H9 (cell line): ENCODE measurements at regions not wholly inside any gene's neighbourhood (a gene's known extent, or its start where the extent isn't known, plus 50 kb on each side); places are given as distances from the start of the nearest gene placed in this dataset.

Experiments
- DNase-seq: peaks from one replicate; pipeline ENCODE4 v3.0.0-alpha.2; 2017
- H2AFZ ChIP-seq: one replicate; pipeline ENCODE4 v1.6.1; 2013; ENCODE audit warnings: mild to moderate bottlenecking, low read length, control low read depth, moderate library complexity
- H2AK5ac ChIP-seq: 2 replicates; pipeline ENCODE4 v1.6.1; 2013; ENCODE audit warnings: low read length, control low read depth, mixed read lengths; ENCODE audit not compliant: insufficient read length
- H2BK120ac ChIP-seq: one replicate; pipeline ENCODE4 v1.6.1; 2013; ENCODE audit warnings: low read depth, mild to moderate bottlenecking, low read length, control low read depth, inconsistent platforms; ENCODE audit not compliant: poor library complexity, severe bottlenecking
- H2BK12ac ChIP-seq: 2 replicates; pipeline ENCODE4 v1.6.1; 2013; ENCODE audit warnings: low read length, control low read depth, mixed read lengths, low read depth; ENCODE audit not compliant: insufficient read length
- H2BK15ac ChIP-seq: 2 replicates; pipeline ENCODE4 v1.6.1; 2013; ENCODE audit warnings: low read depth, low read length, control low read depth
- H2BK20ac ChIP-seq: one replicate; pipeline ENCODE4 v1.6.1; 2013; ENCODE audit warnings: low read depth, mild to moderate bottlenecking, low read length, control low read depth, inconsistent platforms; ENCODE audit not compliant: poor library complexity, severe bottlenecking
- H2BK5ac ChIP-seq: 2 replicates; pipeline ENCODE4 v1.6.1; 2013; ENCODE audit warnings: low read length, control low read depth, mixed read lengths; ENCODE audit not compliant: insufficient read length
- H3K14ac ChIP-seq: 2 replicates; pipeline ENCODE4 v1.6.1; 2013; ENCODE audit warnings: low read length, control low read depth; ENCODE audit not compliant: insufficient read depth
- H3K18ac ChIP-seq: 2 replicates; pipeline ENCODE4 v1.6.1; 2013; ENCODE audit warnings: low read depth, mild to moderate bottlenecking, mixed read lengths, low read length, control low read depth; ENCODE audit not compliant: insufficient read length
- H3K23ac ChIP-seq: 2 replicates; pipeline ENCODE4 v1.6.1; 2013; ENCODE audit warnings: low read length, control low read depth, mixed read lengths, low read depth; ENCODE audit not compliant: insufficient read length
- H3K23me2 ChIP-seq: 2 replicates; pipeline ENCODE4 v1.6.1; 2013; ENCODE audit warnings: low read depth, mild to moderate bottlenecking, mixed read lengths, low read length, control low read depth; ENCODE audit not compliant: insufficient read length, poor library complexity, severe bottlenecking
- H3K27ac ChIP-seq: 2 replicates; pipeline ENCODE4 v1.5.1; 2013; ENCODE audit warnings: low read length, control low read depth, mixed read lengths, low read depth; ENCODE audit not compliant: insufficient read length
- H3K27me3 ChIP-seq: 2 replicates; pipeline ENCODE4 v1.6.1; 2013; ENCODE audit warnings: low read length, control low read depth, inconsistent platforms; ENCODE audit not compliant: insufficient read depth
- H3K4ac ChIP-seq: 2 replicates; pipeline ENCODE4 v1.6.1; 2013; ENCODE audit warnings: low read depth, mild to moderate bottlenecking, control low read depth, inconsistent platforms, low read length, moderate library complexity
- H3K4me1 ChIP-seq: 2 replicates; pipeline ENCODE4 v1.6.1; 2013; ENCODE audit warnings: low read length, control low read depth, inconsistent platforms; ENCODE audit not compliant: insufficient read depth
- H3K4me2 ChIP-seq: 2 replicates; pipeline ENCODE4 v1.6.1; 2013; ENCODE audit warnings: low read length, control low read depth, mixed read lengths; ENCODE audit not compliant: insufficient read length, insufficient read depth
- H3K56ac ChIP-seq: 2 replicates; pipeline ENCODE4 v1.6.1; 2013; ENCODE audit warnings: low read depth, mild to moderate bottlenecking, mixed read lengths, low read length, control low read depth; ENCODE audit not compliant: insufficient read length
- H3K79me1 ChIP-seq: 2 replicates; pipeline ENCODE4 v1.6.1; 2013; ENCODE audit warnings: low read depth, mild to moderate bottlenecking, moderate library complexity, low read length, control low read depth, inconsistent platforms; ENCODE audit not compliant: insufficient read depth, poor library complexity, severe bottlenecking
- H3K79me2 ChIP-seq: 2 replicates; pipeline ENCODE4 v1.6.1; 2013; ENCODE audit warnings: low read length, control low read depth, inconsistent platforms; ENCODE audit not compliant: insufficient read depth
- H3K9ac ChIP-seq: 2 replicates; pipeline ENCODE4 v1.6.1; 2013; ENCODE audit warnings: low read length, control low read depth, mixed read lengths; ENCODE audit not compliant: insufficient read length; ENCODE audit errors: extremely low read depth
- H3K9me3 ChIP-seq: one replicate; pipeline ENCODE4 v1.6.1; 2013; ENCODE audit warnings: low read depth, low read length, inconsistent platforms; ENCODE audit not compliant: control insufficient read depth
- H3T11ph ChIP-seq: one replicate; pipeline ENCODE4 v1.6.1; 2013; ENCODE audit warnings: mild to moderate bottlenecking, low read length, control low read depth, inconsistent platforms
- H4K20me1 ChIP-seq: one replicate; pipeline ENCODE4 v1.6.1; 2013; ENCODE audit not compliant: control insufficient read depth, insufficient read length, insufficient read depth
- H4K5ac ChIP-seq: 2 replicates; pipeline ENCODE4 v1.6.1; 2013; ENCODE audit warnings: low read depth, mild to moderate bottlenecking, mixed read lengths, low read length, control low read depth; ENCODE audit not compliant: insufficient read length
- H4K8ac ChIP-seq: replicated peaks from 2 replicates; pipeline ENCODE4 v1.6.1; 2013; ENCODE audit warnings: low read length, control low read depth, mixed read lengths, low read depth; ENCODE audit not compliant: insufficient read length
- H4K91ac ChIP-seq: 2 replicates; pipeline ENCODE4 v1.6.1; 2013; ENCODE audit warnings: low read depth, mild to moderate bottlenecking, moderate library complexity, mixed read lengths, low read length, control low read depth; ENCODE audit not compliant: insufficient read length
- H3K27ac Mint-ChIP-seq, 3 experiments: 2 replicates in 2 of 3; 3 replicates in 1 of 3; pipeline ENCODE4 v1.8.0; 2020 to 2021; ENCODE audit warnings: mixed read lengths in 3 of 3, mild to moderate bottlenecking in 1 of 3, moderate library complexity in 1 of 3
- H3K27me3 Mint-ChIP-seq: 2 replicates; pipeline ENCODE4 v1.8.0; 2021; ENCODE audit warnings: low read depth, mild to moderate bottlenecking, moderate library complexity, mixed read lengths
- H3K36me3 Mint-ChIP-seq, 3 experiments: 2 replicates in 2 of 3; 3 replicates in 1 of 3; pipeline ENCODE4 v1.8.0; 2020 to 2021; ENCODE audit warnings: low read depth in 3 of 3, mixed read lengths in 3 of 3; ENCODE audit not compliant: insufficient read depth in 1 of 3
- H3K4me1 Mint-ChIP-seq, 2 experiments: 2 replicates each; pipeline ENCODE4 v1.8.0; 2020; ENCODE audit warnings: mixed read lengths in 2 of 2
- H3K4me3 Mint-ChIP-seq, 2 experiments: 2 replicates in 1 of 2; 3 replicates in 1 of 2; pipeline ENCODE4 v1.8.0; 2020 to 2021; ENCODE audit warnings: mild to moderate bottlenecking in 2 of 2, mixed read lengths in 2 of 2, moderate library complexity in 1 of 2
- H3K9me3 Mint-ChIP-seq, 2 experiments: 2 replicates in 1 of 2; 3 replicates in 1 of 2; pipeline ENCODE4 v1.8.0; 2020; ENCODE audit warnings: mild to moderate bottlenecking in 2 of 2, mixed read lengths in 2 of 2, moderate library complexity in 1 of 2
- WGBS: extraction: QIAGEN DNeasy Blood & Tissue Kit; methylation state at CpG from one replicate; pipeline ENCODE4 v1.1.7; 2013; ENCODE audit warnings: missing lambda C conversion rate, low lambda C conversion rate, mixed read lengths; ENCODE audit not compliant: insufficient read length; ENCODE audit errors: extremely low coverage; 5-methylcytosine and 5-hydroxymethylcytosine counted together
- TF ChIP-seq, protein P1 (sequence below): fragments of 200-600 bp; sonication (generic); conservative IDR thresholded peaks from 3 replicates; pipeline ENCODE4 v1.8.0; 2021; ENCODE audit warnings: antibody characterized with exemption, mild to moderate bottlenecking

- Mint-ChIP-seq H3K27me3 (no peaks in the 10 kb centered on the region), H3K4me1 (peaks cover 3 to 4% of the 10 kb centered on the region in 2 experiments), H3K36me3 (peaks cover 0 to 6% (median 1%) of the 10 kb centered on the region in 3 experiments; a peak in 3 of 7 replicates), H3K4me3 (no peak overlapping the region), H3K27ac (no peak overlapping the region; a peak in 1 of 7 replicates), H3K9me3 (peaks cover 0 to 3% of the 10 kb centered on the region in 2 experiments; a peak in 2 of 5 replicates)
- Histone ChIP-seq H3K27me3 (no peaks in the 10 kb centered on the region), H3K4me1 (no peaks in the 10 kb centered on the region), H2BK120ac (no peak overlapping the region), H3K9ac (no peak overlapping the region), H4K8ac (no peak overlapping the region), H3T11ph (no peak overlapping the region), H3K14ac (no peak overlapping the region), H2BK12ac (no peak overlapping the region), H3K79me2 (no peaks in the 10 kb centered on the region), H4K5ac (no peak overlapping the region), H2AFZ (no peak overlapping the region), H3K4ac (no peak overlapping the region), H2BK15ac (no peak overlapping the region), H3K4me2 (no peak overlapping the region), H3K79me1 (no peaks in the 10 kb centered on the region), H3K9me3 (no peaks in the 10 kb centered on the region), H2AK5ac (no peak overlapping the region), H3K18ac (no peak overlapping the region), H3K23me2 (no peaks in the 10 kb centered on the region), H4K91ac (no peak overlapping the region), H3K23ac (no peak overlapping the region), H2BK5ac (no peak overlapping the region), H3K56ac (no peak overlapping the region), H3K27ac (no peak overlapping the region), H4K20me1 (no peaks in the 10 kb centered on the region), H2BK20ac (no peak overlapping the region)
- TF ChIP-seq, protein P1, sequence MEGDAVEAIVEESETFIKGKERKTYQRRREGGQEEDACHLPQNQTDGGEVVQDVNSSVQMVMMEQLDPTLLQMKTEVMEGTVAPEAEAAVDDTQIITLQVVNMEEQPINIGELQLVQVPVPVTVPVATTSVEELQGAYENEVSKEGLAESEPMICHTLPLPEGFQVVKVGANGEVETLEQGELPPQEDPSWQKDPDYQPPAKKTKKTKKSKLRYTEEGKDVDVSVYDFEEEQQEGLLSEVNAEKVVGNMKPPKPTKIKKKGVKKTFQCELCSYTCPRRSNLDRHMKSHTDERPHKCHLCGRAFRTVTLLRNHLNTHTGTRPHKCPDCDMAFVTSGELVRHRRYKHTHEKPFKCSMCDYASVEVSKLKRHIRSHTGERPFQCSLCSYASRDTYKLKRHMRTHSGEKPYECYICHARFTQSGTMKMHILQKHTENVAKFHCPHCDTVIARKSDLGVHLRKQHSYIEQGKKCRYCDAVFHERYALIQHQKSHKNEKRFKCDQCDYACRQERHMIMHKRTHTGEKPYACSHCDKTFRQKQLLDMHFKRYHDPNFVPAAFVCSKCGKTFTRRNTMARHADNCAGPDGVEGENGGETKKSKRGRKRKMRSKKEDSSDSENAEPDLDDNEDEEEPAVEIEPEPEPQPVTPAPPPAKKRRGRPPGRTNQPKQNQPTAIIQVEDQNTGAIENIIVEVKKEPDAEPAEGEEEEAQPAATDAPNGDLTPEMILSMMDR = no peak
- no CpG with 5 or more reads among the region's 1 CpG for WGBS
- no peak for DNase-seq
These were observed 217.8 kb upstream of the PIK3C3 start for GRCh38 chr18:41737218-41737617.
